GM21825 (cell line): ENCODE measurements at regions not wholly inside any gene's neighbourhood (a gene's known extent, or its start where the extent isn't known, plus 50 kb on each side); places are given as distances from the start of the nearest gene placed in this dataset.

Experiments used
- ATAC-seq: cut with Tn5 transposase; IDR thresholded peaks from one replicate; pipeline ENCODE4 v1.9.1; 2021; ENCODE audit warnings: mild to moderate bottlenecking, moderate library complexity; ENCODE audit not compliant: unreplicated experiment

GRCh38 chr7:84821671-84822534 lies 365.0 kb downstream of the SEMA3D start:
- ATAC-seq: no peak

- ATAC-seq: no peak
These were observed 366.4 kb downstream of the SEMA3D start for GRCh38 chr7:84820481-84820880.

- ATAC-seq: no peak
These were observed 369.8 kb downstream of the SEMA3D start for GRCh38 chr7:84817016-84817415.

- no peak for ATAC-seq
These were observed 373.5 kb downstream of the SEMA3D start for GRCh38 chr7:84813376-84813775.

- no peak for ATAC-seq
These were observed 374.8 kb downstream of the SEMA3D start for GRCh38 chr7:84812021-84812420.

- ATAC-seq: no peak
These were observed 375.5 kb downstream of the SEMA3D start for GRCh38 chr7:84811362-84811761.

- ATAC-seq: no peak
These were observed 377.0 kb downstream of the SEMA3D start for GRCh38 chr7:84809877-84810276.

- ATAC-seq: no peak
These were observed 382.9 kb downstream of the SEMA3D start for GRCh38 chr7:84803979-84804378.

GRCh38 chr7:84801396-84801795 lies 385.5 kb downstream of the SEMA3D start:
- no peak for ATAC-seq

GRCh38 chr7:84800846-84801245 lies 386.0 kb downstream of the SEMA3D start:
- ATAC-seq: no peak

- ATAC-seq: no peak
These were observed 387.8 kb downstream of the SEMA3D start for GRCh38 chr7:84799106-84799505.

- ATAC-seq: peak; percentile 55
These were observed 394.5 kb downstream of the SEMA3D start for GRCh38 chr7:84792231-84792893.

- ATAC-seq: no peak
These were observed 396.0 kb downstream of the SEMA3D start for GRCh38 chr7:84790882-84791281.

GRCh38 chr7:84786073-84786472 lies 400.8 kb downstream of the SEMA3D start:
- no peak for ATAC-seq

- ATAC-seq: no peak
These were observed 402.4 kb downstream of the SEMA3D start for GRCh38 chr7:84784450-84784849.

GRCh38 chr7:84783141-84783778 lies 403.6 kb downstream of the SEMA3D start:
- ATAC-seq: no peak

- ATAC-seq: no peak
These were observed 405.0 kb downstream of the SEMA3D start for GRCh38 chr7:84781838-84782237.

GRCh38 chr7:84780158-84781124 lies 406.4 kb downstream of the SEMA3D start:
- no peak for ATAC-seq

- no peak for ATAC-seq
These were observed 429.1 kb downstream of the SEMA3D start for GRCh38 chr7:84757761-84758160.

GRCh38 chr7:84746353-84746752 lies 440.5 kb downstream of the SEMA3D start:
- ATAC-seq: no peak

GRCh38 chr7:84744385-84744784 lies 442.5 kb downstream of the SEMA3D start:
- ATAC-seq: no peak
